ENCODE measurements at regions not wholly inside any gene's neighbourhood (a gene's known extent, or its start where the extent isn't known, plus 50 kb on each side); places are given as distances from the start of the nearest gene placed in this dataset.

DNA sequence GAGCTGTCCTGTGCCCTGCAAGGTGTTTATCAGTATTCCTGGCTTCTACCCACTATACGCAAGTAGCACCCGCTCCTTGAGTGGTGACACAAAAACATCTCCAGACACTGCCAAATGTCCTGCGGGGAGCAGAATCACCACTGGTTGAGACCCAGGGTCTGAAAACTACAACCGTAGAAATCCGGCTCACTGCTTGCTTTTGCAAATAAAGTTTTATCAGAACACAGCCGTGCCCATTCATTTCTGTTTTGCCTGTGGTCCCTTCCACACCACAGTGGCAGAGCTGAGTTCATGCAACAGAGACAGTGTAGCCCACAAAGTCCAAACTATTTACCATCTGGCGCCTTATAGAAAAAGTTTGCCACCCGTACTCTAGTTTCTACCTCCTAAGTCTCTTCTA lies 125.7 kb upstream of the DIO3 start:
- DNase-seq: no peak

- DNase-seq: no peak
Measured at GRCh38 chr14:101439023-101439422, 122.3 kb upstream of the DIO3 start.

- DNase-seq: no peak
Measured at GRCh38 chr14:101440496-101440895, 120.8 kb upstream of the DIO3 start.

DNA sequence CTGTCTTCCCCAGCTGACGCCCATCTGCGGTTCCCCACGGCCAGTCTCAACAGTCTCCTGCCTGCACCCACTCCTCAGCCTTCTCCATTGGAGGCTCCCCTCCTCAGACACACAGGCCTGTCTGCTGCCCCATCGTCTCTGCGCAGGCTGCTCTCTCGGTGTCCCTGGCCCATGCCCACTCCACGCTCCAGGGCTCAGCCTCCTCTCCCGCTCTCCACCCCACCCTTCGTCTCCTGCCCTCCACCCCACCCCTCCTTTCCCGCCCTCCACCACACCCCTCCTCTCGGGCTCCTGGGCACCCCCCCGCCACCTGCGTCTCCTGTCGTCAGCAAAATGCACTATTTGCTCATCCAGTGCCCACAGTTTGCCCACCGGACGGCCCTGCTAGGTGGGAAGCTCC lies 119.6 kb upstream of the DIO3 start:
- no peak for DNase-seq

DNA sequence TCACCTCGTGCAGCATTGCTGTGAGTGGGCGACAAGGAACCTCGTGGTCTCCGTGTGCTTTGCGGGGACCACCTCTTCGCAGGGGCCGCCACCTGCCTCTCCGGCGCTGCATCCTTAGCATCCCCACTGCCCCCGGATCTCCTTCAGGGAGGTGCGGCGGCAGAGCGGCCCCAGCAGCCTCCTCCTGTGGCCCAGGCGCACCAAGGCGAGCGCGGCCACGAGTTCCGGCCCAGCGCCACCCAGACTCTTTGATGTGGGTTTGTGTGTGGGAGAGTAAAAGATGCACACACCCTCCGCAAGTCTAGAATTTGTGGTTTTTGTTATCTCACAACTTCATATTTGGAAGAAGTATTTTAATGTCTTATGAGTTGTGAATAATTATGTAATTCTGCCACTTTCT lies 118.8 kb upstream of the DIO3 start:
- DNase-seq: no peak

DNA sequence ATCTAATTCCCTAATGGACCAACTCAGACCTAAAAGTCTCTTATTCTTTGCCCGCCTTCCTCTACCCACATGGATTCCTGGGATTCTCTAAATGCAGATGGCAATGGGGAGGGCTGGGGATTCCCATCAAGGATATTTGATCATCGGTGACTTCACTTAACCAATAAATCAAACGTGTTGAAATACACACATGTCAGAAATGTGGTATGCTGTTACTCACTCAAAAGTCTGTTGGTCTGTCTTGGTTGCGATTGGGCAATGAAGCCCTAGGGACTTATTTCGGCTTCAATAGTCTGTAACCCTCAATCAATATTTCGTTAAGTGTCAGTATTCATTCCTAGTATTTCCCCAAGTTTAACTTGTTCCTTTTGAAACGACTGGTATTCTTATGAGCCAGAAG lies 117.2 kb upstream of the DIO3 start:
- no peak for DNase-seq

- DNase-seq: no peak
Measured at GRCh38 chr14:101445278-101445677, 116.0 kb upstream of the DIO3 start.

- no peak for DNase-seq
Measured at GRCh38 chr14:101446387-101446969, 114.8 kb upstream of the DIO3 start.

DNA sequence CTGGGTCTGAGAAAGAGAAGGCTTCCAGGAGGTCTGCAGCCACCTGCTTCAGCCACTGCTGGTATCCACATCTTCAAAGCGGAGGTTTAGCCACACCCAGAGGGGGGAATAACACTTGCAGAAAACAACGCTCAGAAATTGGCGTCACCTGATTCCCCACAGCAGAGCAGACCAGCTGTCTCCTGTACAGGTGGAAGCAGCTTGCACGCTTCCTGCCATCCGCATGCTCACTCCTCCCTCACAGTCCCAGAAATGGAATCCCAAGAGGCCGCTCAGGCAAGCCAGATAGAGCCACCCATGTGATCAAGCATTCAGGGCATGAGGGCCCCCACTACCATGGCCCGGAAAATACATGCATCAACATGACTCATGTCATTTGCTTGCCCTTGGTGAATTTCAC lies 112.2 kb upstream of the DIO3 start:
- no peak for DNase-seq

- DNase-seq: no peak
Measured at GRCh38 chr14:101451166-101451565, 110.1 kb upstream of the DIO3 start.

DNA sequence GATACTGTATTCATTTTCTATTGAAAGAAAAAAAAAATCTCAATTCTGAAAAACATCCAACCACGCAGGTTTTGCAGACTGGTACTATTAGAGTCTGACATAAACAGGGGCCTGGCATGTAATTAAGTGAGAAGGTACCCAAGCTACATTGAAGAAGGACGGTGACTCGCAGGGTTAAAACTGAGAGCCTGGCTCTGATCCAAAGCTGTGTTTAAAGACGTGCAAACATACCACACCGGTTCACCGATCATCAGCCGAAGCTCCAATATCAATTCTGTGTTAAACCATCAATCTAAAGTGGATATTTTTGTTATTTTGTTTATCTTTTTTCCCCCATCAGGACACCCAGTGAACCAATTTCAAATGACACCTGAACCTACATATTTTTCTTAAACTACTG lies 108.1 kb upstream of the DIO3 start:
- no peak for DNase-seq

DNA sequence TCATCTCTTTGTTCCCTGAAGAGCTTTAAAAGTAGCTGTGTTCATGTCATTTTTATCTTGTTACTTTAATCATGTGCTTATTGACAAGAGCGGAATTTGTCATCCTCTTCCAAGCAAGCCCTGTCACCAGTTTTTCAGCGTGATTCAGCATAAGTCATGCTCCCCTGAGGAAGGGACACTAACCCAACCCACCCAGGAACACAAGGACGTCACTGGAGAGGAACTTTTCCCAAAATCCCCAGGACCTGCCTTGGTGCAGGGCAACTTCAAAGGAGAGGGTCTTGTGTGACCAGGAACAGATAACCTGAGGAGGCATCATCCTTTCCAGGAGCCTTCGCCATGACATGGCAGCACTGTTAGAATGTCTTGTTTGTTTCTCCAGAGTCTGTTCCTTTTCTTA lies 107.1 kb upstream of the DIO3 start:
- no peak for DNase-seq

- DNase-seq: peak in 1 of 2 donors; percentile 3
Measured at GRCh38 chr14:101456246-101457175, 104.8 kb upstream of the DIO3 start.

DNA sequence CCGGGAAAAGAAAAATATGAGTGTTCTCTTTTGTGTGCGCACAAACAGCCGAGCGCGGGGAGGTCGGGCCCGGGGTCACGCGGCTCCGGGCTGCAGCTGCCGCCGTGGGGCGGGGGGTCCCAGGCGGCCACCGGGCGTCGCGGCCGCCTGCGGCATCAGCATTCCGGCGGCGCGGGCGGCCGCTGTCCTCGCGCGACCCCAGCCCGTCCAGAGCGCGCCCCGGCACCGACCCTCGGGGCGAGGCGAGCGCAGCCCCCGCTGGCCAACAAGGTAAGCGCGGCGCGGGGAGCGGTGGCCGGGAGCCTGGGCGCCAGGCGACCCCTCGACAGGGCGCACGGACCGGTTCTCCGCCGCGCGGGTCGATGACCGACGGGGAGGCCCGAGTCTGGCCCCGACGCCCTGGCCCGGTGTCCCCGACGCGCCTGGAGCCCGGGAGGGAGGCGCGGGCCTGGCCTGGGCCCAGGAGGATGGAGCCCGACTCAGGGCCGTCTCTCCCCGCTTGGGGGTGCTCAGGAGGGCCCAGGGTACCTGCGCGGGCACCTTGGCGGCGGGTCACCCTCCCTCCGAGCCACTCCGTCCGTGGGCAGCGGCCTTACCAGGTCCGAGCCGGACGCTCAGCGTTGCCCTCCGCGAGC lies 103.9 kb upstream of the DIO3 start:
- DNase-seq: no peak

GRCh38 chr14:101457936-101458740 lies 103.2 kb upstream of the DIO3 start:
- no peak for DNase-seq

- DNase-seq: no peak
Measured at GRCh38 chr14:101458741-101459550, 102.3 kb upstream of the DIO3 start.

DNA sequence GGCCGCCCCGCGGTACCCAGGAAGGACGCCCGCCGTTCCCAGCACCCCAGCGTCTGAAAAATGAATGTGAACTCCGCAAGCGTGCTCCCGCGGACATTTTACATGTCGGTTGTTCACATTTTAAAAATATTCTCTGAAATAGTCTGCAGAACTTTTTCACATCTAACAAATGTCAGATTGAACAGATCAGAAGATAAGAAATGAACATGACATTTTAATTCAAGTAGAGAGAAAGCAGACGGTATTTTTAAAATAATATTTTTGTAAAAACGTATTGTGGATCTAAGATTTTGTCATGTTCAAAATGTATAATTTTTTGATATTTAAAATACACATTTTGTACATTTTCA lies 101.8 kb upstream of the DIO3 start:
- no peak for DNase-seq

DNA sequence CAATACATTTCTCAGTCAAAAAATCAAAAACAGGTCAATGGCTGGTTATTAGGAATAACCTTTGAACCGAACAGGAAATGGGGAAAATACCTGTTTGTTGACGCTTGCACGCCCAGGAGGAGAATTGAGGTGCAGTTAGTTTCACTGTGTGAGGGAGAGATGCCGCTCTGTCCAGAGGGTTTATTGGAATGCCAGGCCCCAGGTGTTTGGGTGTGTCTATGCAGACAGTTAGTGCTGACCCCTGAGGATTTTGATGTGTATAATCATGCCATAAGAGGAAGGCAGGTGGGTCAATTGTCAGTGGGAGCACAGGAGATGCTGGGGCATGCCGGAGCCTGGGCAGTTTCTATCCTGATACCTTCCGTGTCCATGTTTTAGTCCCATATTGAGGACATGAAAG lies 100.8 kb upstream of the DIO3 start:
- no peak for DNase-seq

DNA sequence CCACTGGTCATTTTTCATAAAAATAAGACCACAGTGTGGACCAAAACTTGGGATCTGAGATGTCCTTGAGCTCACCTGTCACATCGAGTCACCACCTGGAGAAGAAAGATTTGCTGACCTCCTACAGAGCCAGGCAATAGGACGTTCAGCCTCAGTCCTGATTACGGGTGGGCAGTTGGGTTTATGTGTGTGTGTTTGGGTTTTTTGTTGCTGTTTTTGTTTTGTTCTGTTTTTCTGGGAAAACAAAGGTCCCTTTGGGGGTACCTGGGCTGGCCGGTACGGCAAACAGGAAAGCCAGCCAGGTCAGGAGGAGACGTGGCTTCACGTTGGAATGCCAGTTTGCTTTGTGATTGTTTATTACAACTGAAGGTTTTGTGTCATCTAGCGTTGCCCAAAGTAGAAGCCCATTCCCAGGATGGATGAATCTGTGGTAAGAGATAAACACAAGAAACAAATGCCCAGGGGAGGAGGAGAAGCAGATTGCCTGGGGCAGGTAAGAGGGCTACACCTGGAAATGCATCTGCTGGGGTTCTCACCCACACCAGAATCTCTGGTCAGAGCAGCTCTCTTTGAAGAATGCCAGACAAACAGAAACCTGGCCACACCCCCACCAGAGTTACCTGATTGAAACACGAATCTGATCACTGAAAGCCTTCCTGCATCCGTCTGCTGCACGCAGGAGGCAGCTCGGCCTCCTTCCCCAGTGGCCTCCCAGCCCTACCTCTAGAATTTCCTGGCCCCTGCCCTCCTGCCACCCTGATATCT lies 100.1 kb upstream of the DIO3 start:
- DNase-seq: no peak

DNA sequence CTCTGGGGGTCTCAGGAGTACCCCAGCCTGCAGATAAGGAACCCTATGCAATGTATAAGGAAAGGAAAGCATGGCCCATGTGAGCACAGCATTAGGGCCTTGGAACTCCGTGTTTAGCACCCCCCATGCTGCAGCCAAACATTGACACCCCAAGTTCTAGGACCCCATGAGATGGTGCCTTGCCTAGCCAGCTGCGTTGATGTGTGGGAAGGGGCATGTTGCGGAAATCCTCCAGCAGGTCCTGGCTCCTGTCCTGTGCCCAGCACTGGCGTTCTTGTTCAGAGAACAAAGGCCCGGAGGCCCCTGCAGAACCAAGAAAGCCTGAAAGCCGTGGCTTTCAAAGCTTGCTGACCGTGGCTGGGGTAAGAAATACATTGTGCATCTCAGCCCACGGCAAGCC lies 99.4 kb upstream of the DIO3 start:
- no peak for DNase-seq

GRCh38 chr14:101462726-101463565 lies 98.3 kb upstream of the DIO3 start:
- DNase-seq: no peak

All from inflammatory macrophage treated with lipopolysaccharide for 1 hour (primary cell).